ENCODE measurements at regions not wholly inside any gene's neighbourhood (a gene's known extent, or its start where the extent isn't known, plus 50 kb on each side); places are given as distances from the start of the nearest gene placed in this dataset.

DNA sequence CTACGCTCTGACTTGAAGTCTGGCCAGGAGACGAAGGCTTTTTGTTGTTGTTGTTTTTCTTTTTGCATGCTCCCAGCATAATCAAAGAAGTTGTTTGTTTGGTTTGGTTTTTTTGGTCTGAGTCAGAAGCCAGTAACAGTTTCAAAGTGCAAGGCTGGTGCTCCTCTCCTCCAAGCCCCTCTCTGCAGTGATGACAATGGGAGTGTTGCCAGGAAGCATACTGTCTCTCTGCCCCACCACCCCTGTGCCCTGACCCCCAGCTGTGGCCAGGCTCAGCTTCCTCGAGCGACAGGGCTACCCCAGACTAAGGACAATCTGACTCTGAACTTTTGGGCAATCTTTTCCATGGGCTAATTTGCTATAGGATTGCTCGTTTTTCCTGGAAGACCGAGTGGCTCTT is 173.8 kb upstream of the PITX1 start:
- TF ChIP-seq, protein P1, sequence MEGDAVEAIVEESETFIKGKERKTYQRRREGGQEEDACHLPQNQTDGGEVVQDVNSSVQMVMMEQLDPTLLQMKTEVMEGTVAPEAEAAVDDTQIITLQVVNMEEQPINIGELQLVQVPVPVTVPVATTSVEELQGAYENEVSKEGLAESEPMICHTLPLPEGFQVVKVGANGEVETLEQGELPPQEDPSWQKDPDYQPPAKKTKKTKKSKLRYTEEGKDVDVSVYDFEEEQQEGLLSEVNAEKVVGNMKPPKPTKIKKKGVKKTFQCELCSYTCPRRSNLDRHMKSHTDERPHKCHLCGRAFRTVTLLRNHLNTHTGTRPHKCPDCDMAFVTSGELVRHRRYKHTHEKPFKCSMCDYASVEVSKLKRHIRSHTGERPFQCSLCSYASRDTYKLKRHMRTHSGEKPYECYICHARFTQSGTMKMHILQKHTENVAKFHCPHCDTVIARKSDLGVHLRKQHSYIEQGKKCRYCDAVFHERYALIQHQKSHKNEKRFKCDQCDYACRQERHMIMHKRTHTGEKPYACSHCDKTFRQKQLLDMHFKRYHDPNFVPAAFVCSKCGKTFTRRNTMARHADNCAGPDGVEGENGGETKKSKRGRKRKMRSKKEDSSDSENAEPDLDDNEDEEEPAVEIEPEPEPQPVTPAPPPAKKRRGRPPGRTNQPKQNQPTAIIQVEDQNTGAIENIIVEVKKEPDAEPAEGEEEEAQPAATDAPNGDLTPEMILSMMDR (IDR thresholded peaks at IDR 0.05; ENCODE audit: borderline replicate concordance, control extremely low read depth, extremely low read depth, insufficient read depth, missing control alignments): no peak
- DNase-seq (ENCODE audit: low spot score): no peak
- in situ Hi-C loops (cut with MboI; ENCODE audit: low sequenced_read_pairs, unreplicated experiment): no loop called here

DNA sequence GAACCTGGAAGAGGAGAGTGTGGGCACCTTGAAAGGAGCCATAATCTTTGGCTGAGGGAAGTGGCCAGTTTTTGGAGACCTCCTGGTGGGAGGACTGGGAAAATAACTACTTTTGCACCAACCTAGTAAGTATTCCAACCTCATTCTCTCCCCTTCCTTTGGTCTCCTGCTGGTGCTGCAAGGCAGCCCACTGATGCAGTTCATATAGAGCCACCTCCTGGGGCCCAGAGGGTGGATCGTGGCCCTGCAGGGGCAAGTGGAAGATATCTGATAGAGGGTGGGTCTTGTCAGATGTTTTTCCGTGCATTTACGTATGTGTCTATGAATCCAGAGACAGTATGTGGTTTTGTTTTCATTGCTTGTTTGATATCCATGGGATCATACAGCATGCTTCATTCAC is 172.8 kb upstream of the PITX1 start:
- in situ Hi-C loops (cut with MboI; ENCODE audit: low sequenced_read_pairs, unreplicated experiment): no loop called here
- no peak for DNase-seq (ENCODE audit: low spot score)
- TF ChIP-seq, protein P1 (IDR thresholded peaks at IDR 0.05; ENCODE audit: borderline replicate concordance, control extremely low read depth, extremely low read depth, insufficient read depth, missing control alignments): no peak

DNA sequence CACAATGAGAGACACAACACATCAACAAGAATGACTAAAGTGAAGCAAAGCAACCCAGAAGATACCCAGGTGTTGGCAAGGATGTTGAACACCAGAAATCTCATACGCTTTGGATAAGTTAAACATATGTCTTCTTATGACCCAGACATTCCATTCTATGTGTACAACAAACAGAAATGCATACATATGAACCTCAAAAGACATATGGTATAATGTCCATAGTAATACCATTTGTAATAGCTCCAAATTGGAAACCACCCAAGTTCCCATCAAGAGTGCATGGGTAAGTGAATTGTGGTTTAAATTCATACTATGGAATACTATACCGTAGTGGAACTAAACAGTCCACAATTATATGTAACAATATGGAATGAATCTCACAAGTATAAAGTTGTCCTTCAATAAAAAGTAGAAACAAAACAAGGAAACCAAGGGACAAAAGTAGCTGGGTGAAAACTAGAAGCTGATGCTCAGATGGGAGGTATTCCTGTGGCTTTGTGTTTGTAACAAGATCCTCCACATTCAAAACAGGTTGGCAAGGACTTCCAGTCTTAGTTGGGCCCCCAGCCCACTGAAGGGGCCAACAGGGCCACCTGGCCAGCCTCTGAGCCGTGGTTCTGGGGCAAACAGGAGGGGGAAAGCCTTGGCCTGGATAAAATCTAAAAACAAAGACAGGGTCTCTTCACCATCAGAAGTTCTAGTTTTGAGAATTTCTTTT is 171.8 kb upstream of the PITX1 start:
- DNase-seq (ENCODE audit: low spot score): no peak
- TF ChIP-seq, protein P1 (IDR thresholded peaks at IDR 0.05; ENCODE audit: borderline replicate concordance, control extremely low read depth, extremely low read depth, insufficient read depth, missing control alignments): no peak
- in situ Hi-C loops (cut with MboI; ENCODE audit: low sequenced_read_pairs, unreplicated experiment): no loop called here

DNA sequence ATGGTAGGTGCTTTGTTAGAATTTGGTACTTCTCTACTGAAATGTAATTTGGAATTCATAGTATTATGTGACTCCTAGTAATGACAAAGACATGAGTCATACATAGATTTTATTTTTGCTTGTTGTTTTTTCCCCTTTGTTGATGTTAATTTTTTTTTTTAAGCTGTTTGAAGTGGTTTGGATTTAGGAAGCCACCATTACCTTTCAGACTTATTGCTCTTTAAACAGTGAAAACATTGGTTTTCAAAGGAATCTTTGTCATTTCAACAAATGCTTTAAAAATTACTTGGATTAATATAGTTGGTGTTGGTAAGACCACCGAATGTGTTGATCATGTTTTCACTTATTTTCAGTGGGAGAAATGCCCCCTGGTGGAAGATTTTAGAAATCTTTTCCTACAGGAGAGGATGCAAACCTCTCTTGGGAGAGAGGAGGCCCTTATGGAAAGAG is 170.1 kb upstream of the PITX1 start:
- in situ Hi-C loops (cut with MboI; ENCODE audit: low sequenced_read_pairs, unreplicated experiment): no loop called here
- TF ChIP-seq, protein P1 (IDR thresholded peaks at IDR 0.05; ENCODE audit: borderline replicate concordance, control extremely low read depth, extremely low read depth, insufficient read depth, missing control alignments): no peak
- DNase-seq (ENCODE audit: low spot score): no peak

DNA sequence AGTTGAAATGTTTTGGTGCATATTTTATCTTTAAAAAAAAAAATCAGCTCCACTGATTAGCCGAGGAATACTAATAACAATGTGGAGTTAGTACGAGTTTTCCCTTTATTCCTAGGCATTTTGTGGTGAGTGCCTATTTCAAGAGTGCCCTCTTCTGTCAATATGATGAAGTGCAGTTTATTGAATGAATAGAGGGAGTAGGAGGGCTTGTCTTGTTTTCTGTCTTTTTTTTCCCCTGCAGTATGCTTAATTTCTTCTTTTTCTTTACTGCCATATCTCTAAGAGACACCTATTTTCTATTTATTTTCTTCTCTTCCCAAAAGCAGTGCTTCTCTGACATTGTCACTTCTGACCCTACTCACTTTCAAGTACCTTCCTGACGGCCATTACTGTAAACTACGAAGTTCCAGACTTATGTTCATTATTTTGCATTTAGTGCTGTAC is 169.6 kb upstream of the PITX1 start:
- no peak for DNase-seq (ENCODE audit: low spot score)
- in situ Hi-C loops (cut with MboI; ENCODE audit: low sequenced_read_pairs, unreplicated experiment): no loop called here
- TF ChIP-seq, protein P1 (IDR thresholded peaks at IDR 0.05; ENCODE audit: borderline replicate concordance, control extremely low read depth, extremely low read depth, insufficient read depth, missing control alignments): peak; percentile 32

DNA sequence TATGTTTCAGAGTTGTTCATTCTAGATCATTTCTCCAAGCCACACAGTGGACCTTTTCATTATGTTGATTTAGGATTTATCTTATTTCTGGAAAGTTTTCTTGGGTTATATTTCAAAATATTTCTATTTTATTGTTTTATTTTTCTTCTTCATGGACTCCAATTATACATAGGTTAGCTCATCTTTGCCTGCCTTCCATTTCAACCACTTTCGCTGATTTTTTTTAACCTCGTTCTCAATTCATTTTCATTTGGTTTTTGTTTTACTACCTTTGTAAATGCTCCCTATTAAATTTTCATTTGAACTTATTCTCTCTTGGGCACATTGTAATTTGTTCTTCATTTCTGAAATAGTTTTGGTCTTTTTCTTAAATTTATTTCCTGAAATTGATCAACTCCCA is 169.0 kb upstream of the PITX1 start:
- DNase-seq (ENCODE audit: low spot score): no peak
- TF ChIP-seq, protein P1 (IDR thresholded peaks at IDR 0.05; ENCODE audit: borderline replicate concordance, control extremely low read depth, extremely low read depth, insufficient read depth, missing control alignments): no peak
- in situ Hi-C loops (cut with MboI; ENCODE audit: low sequenced_read_pairs, unreplicated experiment): no loop called here
